ENCODE measurements at regions not wholly inside any gene's neighbourhood (a gene's known extent, or its start where the extent isn't known, plus 50 kb on each side); places are given as distances from the start of the nearest gene placed in this dataset. TPM values are rescaled to one million over a fixed set of nuclear protein-coding genes. Genes with fewer than 3 reads are reported as not detected.
"Not testable (repeated sequence)": the region's sequence is repeated elsewhere in the genome, so short reads cannot be mapped to it uniquely, and the experiment has no call there.

GRCh38 chr5:87210076-87210475 lies 57.6 kb upstream of the RASA1 start:
- peak; percentile 0 for TF ChIP-seq CTCF (IDR thresholded peaks at IDR 0.05)
- peaks cover 2% of the 10 kb centered on the region for H3K27me3 Mint-ChIP-seq (ENCODE audit: low read depth)
- H3K4me3 Mint-ChIP-seq (ENCODE audit: unreplicated experiment): no peak overlapping the region
- DNase-seq (ENCODE audit: low spot score): no peak
- H3K36me3 Mint-ChIP-seq (ENCODE audit: low read depth): peaks cover 3% of the 10 kb centered on the region
- peaks cover 13% of the 10 kb centered on the region for H3K9me3 Mint-ChIP-seq (ENCODE audit: low read depth)
- H3K4me1 Mint-ChIP-seq (ENCODE audit: low read depth): peaks cover 8% of the 10 kb centered on the region
- no peak overlapping the region for H3K27ac Mint-ChIP-seq (ENCODE audit: unreplicated experiment)

GRCh38 chr5:87210743-87211142 lies 56.9 kb upstream of the RASA1 start:
- no peak for TF ChIP-seq CTCF (IDR thresholded peaks at IDR 0.05)
- no peak for DNase-seq (ENCODE audit: low spot score)
- Mint-ChIP-seq H3K36me3 (ENCODE audit: low read depth) (peaks cover 3% of the 10 kb centered on the region), H3K4me3 (ENCODE audit: unreplicated experiment) (no peak overlapping the region), H3K9me3 (ENCODE audit: low read depth) (peaks cover 13% of the 10 kb centered on the region), H3K4me1 (ENCODE audit: low read depth) (peaks cover 8% of the 10 kb centered on the region), H3K27me3 (ENCODE audit: low read depth) (peaks cover 5% of the 10 kb centered on the region), H3K27ac (ENCODE audit: unreplicated experiment) (no peak overlapping the region)

GRCh38 chr5:87211676-87212075 lies 56.0 kb upstream of the RASA1 start:
- peaks cover 13% of the 10 kb centered on the region for H3K9me3 Mint-ChIP-seq (ENCODE audit: low read depth)
- no peak for DNase-seq (ENCODE audit: low spot score)
- no peak for TF ChIP-seq CTCF (IDR thresholded peaks at IDR 0.05)
- peaks cover 4% of the 10 kb centered on the region for H3K36me3 Mint-ChIP-seq (ENCODE audit: low read depth)
- no peak overlapping the region for H3K27ac Mint-ChIP-seq (ENCODE audit: unreplicated experiment)
- peaks cover 8% of the 10 kb centered on the region for H3K27me3 Mint-ChIP-seq (ENCODE audit: low read depth)
- H3K4me3 Mint-ChIP-seq (ENCODE audit: unreplicated experiment): no peak overlapping the region
- H3K4me1 Mint-ChIP-seq (ENCODE audit: low read depth): peaks cover 8% of the 10 kb centered on the region

- not testable (repeated sequence) for H3K27ac Mint-ChIP-seq (ENCODE audit: unreplicated experiment); H3K27me3 Mint-ChIP-seq (ENCODE audit: low read depth); H3K36me3 Mint-ChIP-seq (ENCODE audit: low read depth)
Measured at GRCh38 chr5:87212183-87212582, 55.5 kb upstream of the RASA1 start.

GRCh38 chr5:87217480-87217879 lies 50.2 kb upstream of the RASA1 start:
- H3K4me1 Mint-ChIP-seq (ENCODE audit: low read depth); H3K4me3 Mint-ChIP-seq (ENCODE audit: unreplicated experiment); H3K36me3 Mint-ChIP-seq (ENCODE audit: low read depth); DNase-seq (ENCODE audit: low spot score); H3K27ac Mint-ChIP-seq (ENCODE audit: unreplicated experiment): not testable (repeated sequence)
- Mint-ChIP-seq H3K9me3 (ENCODE audit: low read depth) (peaks cover 13% of the 10 kb centered on the region), H3K27me3 (ENCODE audit: low read depth) (peaks cover 12% of the 10 kb centered on the region)

More at GRCh38 chr5:87212183-87212582, 55.5 kb upstream of the RASA1 start:
- H3K4me3 Mint-ChIP-seq (ENCODE audit: unreplicated experiment); H3K4me1 Mint-ChIP-seq (ENCODE audit: low read depth); DNase-seq (ENCODE audit: low spot score): not testable (repeated sequence)
- H3K9me3 Mint-ChIP-seq (ENCODE audit: low read depth): peaks cover 13% of the 10 kb centered on the region

Small RNA genes in the stretch of these regions (microRNA-seq; reads per million reads assigned to microRNA genes)
- not detected for gene MIR4280 (ENCODE audit: borderline number of aligned reads)

Measured in chondrocyte (in vitro differentiated cells).